CMK (cell line): ENCODE measurements at regions not wholly inside any gene's neighbourhood (a gene's known extent, or its start where the extent isn't known, plus 50 kb on each side); places are given as distances from the start of the nearest gene placed in this dataset.
"Not testable (repeated sequence)": the region's sequence is repeated elsewhere in the genome, so short reads cannot be mapped to it uniquely, and the experiment has no call there.

ENCODE experiments used
- DNase-seq: peaks from one replicate; pipeline ENCODE4 v3.0.0-alpha.2; 2010; ENCODE audit warnings: low read depth

DNA sequence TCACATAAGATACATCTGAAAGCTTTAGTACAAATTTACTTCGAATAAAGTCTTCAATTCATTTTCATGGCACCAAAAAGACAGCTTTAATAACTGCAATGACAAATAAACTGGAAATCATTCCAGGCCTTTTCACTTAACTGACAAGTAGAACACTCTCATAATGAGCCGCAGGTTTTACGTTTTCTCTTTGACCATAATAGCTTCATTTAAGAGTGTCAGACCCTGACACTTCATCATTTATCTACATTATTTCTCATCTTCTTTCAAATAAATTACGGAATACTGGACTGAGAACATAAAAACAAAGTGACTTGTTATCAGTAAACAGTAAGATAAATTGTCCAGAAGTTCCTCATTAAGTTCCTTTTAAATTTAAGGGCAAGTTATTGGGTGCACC, 1252.9 kb upstream of the ACVR2A start:
- DNase-seq, result no peak

DNA sequence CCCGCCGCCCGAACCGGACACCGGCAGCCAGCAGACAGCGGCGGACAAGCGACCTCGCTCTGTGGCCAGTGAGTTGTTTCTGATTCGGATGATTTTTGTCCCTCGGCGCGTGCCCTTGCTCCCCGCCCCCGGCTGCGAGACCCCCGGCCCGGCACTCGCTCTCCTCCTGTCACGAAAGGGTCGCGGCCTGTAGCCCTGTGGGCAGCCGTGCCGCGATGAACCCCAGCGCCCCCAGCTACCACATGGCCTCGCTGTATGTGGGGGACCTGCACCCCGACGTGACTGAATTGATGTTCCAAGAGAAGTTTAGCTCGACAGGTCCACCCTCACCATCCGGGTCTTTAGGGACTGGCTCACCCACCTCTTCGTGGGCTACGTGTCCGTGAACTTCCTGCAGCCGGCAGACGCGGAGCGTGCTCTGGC, 1257.5 kb upstream of the ACVR2A start:
- no peak for DNase-seq

DNA sequence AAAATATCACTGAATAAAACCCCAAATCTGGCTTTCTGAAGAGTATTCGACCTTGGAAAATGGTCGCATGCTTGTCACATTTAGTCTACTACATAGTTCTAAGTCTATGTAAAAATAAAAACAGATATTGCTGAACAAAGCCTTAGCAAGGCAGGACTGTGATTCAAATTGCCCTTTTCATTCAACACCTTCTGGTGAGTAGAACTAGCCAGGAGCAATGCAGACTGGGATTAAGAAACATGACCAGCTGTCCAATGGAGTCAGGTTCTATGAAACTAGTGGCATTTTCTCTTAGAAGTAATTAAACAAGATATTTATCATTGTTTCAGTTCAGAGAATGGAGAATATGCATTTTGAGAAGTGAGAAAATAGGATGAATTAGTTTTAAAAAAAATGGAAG, 1260.5 kb upstream of the ACVR2A start:
- no peak for DNase-seq

DNA sequence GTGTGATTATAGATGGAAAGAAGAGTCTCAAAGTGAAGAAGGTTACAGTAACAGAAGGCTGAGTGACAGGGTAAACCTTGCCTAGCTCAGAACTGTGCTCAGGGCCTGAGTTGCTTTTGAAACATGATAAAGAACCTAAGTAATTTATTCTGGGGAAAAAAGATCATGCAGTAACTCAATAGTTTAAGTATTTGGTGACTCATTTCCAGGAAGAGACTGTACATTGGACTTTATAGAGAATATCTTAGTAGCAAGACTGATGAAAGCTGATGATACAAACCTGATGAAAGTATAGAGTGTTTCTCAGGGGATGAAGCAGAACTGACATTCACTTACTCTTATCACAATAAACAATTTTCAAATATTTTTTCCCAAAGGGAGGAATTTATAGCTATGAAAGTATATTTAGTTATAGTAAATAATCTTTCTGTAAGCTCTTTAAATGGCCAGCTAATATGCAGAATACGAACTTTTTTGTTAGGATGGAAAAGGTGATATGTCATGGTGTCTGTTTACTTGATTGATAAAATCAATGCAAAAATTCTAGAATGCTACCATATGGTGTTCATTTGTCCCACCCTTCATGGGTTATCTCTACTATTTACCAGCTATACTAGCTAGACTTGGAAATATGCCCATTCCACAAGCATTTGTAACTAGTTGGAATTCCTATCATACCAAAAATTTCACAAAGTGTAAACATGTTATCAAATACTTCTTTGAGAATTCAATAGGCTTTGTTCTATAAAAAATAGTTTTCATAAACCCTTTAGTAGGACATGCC, 1265.5 kb upstream of the ACVR2A start:
- DNase-seq, result no peak

DNA sequence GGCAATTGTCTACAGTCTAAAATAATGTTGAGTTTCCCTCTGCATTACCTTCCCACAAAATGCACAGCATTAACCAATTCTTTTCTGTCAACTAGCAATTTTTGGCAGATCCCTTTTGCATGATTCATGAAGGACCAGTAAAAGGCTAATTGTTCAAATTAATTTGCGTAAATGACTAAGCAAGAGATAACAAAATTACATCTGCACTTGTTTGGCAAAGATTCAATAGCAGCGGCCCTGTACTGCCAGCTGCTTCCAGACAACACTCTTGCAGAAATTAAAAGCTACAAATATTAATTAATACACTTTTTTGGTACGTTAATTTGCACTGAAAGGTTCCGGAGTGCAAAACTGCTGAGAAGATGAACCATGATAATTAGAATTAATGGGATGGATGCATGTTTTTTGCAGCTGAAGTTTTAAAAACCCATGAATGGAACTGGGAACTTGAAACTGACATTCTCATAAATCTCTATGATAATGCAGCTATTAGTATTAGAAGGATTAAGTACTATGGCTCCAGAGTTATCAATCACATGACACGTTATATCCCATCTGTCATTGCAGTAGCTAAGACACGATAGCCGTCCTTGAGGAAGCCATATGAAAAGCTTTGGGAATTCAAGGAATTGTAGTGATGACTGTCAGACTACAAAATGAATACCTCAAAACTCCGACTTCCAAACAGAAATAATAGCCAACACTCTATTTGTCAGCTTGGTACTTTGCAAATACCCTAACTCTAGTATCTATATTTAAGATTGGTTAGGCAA, 1268.3 kb upstream of the ACVR2A start:
- no peak for DNase-seq

DNA sequence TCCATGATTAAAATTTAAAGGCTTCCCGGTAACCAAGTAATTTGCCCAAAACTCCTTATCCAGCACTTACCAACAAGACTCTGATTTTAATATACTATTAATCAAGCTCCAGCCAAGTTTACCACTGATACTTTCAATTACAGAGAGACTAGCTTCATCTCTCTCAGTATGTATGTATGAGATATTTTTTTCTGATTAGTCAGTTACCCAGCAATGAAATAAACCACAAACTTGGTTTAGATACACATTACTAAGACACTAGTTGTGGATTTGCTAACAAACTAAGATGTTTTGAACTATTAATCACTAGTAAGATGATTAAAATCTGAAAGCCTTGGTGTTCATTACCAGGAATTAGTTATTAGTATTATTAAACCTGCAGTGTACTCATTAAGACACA, 1272.2 kb upstream of the ACVR2A start:
- no peak for DNase-seq

DNA sequence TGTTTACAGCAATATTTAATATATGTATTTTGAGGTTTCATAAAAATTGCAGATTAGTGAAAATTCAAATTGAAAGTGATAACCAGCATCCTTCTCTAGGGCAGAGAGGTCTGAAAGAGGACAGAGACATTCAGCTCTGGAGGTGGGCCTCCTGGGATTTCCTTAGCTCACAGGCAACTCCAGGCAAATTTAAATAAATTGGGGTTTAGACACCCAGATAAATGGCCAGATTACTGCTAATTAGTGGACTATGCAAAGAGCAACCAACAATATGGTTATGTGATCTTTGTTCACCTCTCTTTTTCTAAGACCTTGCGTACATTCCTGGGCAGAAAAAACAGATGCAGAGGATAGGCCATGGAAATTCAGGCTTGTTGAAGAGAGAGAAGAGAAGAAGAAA, 1282.8 kb upstream of the ACVR2A start:
- no peak for DNase-seq

DNA sequence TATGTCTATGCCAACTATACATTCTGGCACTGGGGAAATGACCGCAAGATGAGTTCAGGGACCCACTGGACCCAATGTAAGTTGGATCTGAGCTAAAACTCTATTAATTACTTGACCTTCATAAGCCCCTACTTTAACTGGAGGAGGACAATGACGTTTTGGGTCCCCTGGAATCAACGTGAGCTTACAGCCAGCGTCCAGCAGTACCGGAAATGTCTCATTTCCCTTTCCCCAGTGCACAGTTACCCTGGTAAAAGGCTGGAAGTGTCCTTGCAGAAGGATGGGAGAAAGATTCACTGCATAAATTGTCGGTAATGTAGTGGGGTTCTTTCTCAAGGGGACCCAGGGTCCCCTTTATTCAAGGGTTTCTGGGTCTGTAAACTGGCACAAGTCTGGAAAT, 1297.6 kb upstream of the ACVR2A start:
- no peak for DNase-seq

DNA sequence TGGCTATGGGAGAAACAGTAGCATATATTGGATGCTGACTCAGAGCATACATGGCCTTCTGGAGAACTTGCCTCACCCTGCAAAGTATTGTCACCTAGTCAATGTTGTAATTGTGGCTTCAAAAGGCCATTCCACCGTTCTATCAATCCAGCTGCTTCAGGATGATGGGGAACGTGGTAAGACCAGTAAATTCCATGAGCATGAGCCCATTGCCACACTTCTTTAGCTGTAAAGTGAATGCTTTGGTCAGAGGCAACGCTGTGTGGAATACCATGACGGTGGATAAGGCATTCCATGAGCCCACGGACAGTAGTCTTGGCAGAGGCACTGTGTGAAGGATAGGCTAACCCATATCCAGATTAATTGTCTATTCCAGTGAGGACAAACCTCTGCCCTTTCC, 1300.1 kb upstream of the ACVR2A start:
- DNase-seq, result no peak

DNA sequence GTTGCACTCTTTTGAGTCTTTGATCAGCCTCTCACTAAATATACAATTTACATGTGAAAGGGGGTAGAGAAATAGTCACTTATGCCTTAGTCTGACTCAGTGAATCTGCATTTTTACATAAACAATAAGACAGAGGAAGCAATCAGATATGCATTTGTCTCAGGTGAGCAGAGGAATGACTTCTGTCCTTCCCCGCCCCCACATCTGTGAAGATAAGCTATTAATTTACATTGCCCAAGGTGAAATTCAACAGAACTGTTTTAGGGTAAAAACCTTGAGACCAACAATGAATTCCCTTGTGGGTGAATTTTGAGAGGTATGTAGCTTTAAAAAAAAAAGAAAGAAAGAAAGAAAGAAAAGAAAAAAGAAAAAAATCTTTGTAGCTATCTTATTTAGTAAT, 1302.9 kb upstream of the ACVR2A start:
- DNase-seq, result no peak

DNA sequence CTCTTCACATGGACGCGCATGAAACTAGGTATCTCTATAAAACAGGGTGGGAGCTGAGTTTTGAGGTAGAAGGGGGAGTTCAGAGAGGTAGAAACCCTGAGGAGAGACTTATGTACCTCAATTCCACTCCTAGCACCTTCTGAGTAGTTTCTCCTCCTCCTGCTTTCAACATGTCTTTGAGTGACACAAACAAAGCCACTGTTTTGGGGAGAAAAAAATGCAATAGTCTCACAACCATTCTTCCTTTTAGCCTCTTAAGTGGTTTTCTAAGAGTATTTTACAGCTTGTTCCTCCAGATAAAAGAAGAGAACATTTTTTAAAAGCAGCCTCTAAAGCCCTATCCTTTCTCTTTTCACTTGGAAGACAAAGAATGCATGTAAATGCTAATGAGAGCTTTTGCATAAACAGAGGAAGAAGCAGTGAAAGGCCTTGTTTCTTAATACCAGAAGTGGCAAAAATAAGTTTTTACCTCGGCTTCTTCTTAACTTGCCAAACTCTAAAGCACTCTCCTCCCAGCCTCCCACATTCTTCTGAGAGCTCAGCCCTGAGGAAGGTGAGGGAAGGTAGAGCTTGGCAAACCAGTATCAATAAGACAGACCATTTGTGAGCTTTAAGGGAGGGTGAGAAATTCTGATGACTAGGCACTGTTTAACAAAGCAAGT, 1304.4 kb upstream of the ACVR2A start:
- DNase-seq, result no peak

DNA sequence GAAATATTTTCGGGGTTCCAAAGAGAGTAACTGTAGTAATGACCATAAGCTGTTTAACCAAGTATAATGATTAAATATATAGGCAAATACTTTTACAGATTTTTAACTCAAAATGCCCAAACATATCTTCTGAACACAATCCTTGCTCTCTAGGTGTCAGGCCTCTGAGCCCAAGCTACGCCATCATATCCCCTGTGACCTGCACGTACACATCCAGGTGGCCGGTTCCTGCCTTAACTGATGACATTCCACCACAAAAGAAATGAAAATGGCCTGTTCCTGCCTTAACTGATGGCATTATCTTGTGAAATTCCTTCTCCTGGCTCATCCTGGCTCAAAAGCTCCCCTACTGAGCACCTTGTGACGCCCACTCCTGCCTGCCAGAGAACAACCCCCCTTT, 1305.1 kb upstream of the ACVR2A start:
- not testable (repeated sequence) for DNase-seq

DNA sequence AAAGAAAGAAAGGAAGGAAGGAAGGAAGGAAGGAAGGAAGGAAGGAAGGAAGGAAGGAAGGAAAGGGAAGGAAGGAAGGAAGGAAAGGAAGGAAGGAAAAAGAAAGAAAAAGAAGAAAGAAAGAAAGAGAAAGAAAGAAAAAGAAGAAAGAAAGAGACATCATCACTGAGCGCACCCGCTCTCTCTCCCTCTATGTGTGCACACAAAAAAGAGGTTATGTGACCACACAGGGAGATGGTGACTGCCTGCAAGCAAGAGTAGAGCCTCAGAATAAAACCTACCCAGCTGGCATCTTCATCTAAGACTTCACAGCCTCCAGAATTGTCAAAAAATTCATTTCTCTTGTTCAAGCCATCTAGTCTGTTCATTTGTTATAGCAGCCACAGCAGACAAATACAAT, 1307.4 kb upstream of the ACVR2A start:
- DNase-seq, result no peak

DNA sequence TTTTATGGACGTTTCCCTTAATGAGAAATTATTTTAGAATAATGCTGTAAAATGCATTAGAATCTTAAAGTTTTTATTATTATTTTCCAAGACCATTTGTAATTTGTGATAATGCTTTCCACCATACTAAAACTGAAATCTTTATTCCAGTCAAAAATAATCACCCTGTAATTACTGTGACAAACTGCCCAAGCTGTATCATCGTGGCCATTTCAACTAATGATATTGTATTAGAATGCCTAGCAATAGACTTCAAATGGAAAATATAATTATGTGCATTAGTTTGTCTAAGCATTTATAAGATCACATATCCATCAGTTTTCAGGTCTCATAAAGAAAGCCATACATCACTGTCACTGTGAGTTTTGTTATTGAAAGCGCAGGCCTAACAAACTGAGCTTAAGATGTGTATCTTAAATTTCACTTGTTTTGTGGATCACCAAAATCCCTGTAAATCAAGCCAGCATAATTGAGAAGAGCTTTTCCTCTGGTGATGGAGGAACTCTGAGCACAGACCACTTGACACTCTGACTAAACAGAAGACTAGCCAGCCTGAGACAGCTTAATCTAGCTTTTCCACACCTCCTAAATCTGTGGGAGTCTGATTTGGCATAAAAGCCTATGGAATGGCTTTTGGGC, 1312.2 kb upstream of the ACVR2A start:
- no peak for DNase-seq

DNA sequence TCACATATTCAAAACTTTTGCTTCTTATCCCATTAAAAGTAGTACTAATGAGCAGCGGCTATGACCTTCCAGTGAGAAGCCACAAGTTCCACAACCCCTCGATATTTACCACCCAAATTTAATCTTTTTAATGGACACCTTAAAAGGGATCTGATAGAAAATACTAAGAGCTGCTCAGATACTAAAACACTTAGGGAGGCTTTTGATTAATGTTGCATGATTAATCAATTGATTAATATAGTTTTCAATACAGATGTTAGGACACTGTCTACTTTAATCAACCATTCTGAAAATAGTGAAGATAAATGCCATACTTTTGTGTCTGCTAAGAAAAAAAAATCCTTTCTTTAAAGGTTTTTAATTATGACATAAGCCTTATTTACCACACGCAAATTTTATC, 1312.8 kb upstream of the ACVR2A start:
- DNase-seq, result no peak

DNA sequence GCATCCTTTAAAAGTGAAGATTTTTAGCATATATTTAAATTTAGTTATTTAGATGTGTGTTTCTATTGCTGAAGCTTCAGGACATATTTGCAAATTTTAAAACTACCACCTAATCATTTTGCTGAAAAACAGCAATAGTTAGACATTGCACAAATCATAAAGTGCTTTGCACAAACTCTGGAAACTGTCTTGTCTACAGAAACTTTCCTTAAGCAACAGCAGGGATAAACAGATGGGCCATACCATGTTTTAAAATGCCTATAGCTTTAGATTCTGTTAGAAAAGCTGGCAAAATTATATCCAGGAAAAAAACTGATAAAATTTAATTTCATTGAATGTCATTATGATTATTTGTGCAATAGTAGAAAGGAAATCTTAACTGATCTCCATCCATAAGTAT, 1313.9 kb upstream of the ACVR2A start:
- no peak for DNase-seq

DNA sequence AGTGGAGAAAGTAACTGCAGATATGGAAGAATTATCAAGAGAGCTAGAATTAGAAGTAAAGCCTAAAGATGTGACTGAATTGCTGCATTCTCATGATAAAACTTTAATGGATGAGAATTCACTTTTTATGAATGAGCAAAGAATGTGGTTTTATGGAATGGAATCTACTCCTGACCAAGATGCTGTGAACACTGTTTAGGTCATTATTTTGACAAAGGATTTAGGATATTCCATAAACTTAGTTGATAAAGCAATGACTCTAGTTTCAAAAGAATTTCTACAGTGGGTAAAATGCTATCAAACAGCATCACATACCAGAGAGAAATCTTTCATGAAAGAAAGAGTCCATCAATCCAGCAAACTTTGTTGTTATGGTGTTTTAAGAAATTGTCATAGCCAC, 1317.7 kb upstream of the ACVR2A start:
- DNase-seq, result no peak

DNA sequence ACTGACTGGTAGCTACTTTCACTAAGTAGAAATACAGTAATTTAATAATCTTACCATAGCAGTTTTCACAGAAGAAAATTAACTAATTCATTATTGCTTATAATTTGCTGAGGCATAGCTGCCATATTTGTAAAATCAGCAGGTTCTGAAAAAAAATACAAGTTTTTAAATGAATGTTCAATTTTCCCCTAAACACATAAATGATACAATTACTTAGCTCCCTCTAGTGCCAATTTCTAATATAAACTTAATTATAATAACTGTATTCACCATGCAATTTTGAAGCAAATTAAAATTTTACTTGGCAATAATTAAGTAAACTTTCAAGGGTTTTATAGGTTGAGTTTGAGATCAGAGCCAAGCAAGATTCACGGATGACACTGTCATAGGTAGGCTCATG, 1321.6 kb upstream of the ACVR2A start:
- DNase-seq, result no peak

DNA sequence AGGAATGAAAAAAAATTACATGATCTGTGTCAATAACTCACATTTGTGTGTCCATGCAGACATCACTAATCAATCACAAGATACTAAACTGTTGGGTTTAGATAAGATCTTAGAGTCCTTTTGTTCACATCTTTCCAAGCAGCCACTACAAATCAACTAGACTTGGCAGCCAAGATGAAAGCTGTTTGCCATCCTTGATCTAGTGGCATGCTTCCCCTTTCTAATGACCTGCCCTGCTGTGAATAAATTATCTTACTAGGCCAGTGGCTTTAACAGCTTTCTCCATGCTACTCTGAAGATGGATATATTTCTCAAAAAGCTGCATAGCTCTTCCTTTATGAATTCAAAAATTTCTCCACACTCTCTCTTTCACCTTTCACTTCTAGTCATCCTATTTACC, 1338.0 kb upstream of the ACVR2A start:
- no peak for DNase-seq

DNA sequence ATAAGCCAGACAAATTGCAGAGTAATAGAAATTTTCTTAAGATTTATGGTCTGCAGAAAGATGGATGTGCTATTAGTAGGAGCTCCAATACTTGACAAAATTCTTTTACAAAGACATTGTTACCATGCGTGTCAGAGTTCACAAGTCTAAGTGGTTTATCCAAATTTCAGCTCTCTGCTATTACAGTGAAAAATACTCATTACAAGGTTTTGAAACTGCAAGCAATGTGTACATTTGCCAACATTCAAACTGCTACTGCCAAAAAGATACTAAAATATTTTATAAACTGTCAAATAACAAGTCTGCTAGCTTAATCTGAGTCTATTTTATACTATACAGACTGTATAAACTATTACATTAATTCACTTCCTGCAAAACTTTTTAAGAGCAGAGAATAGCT, 1341.5 kb upstream of the ACVR2A start:
- DNase-seq, result no peak

DNA sequence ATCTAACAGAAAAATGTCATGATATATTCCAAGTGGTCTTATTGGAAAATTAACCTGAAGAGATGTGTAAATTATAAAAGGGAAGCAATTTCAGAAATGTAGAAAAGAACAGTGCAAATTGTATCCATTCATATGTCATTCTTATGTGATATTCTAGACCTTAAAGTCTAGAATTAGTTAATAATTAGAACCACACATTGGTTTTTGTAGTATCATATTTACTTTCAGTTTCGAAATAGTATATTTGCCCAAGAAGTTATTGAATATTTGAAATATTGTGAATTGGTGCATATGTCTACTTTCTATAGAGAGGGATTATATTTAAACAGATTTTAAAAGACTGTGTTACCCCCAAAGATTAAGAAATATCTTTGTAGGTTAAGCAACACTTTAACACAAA, 1348.6 kb upstream of the ACVR2A start:
- no peak for DNase-seq

DNA sequence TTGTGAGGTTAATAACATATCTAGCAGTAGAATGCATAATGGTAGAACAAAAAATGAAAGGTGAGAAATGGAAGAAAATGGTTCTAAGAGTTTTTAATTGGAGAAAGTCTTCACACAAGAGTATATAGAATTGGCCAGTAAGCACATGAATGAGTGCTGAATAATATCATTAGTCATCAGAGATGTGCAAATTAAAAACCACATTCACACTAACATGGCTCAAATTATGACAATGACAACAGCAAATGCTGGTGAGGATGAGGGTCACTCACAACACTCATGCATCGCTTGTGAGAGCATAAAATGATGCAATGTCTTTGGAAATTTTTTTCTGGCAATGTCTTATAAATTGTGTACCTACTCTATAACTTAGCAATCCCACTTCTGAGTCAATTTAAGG, 1355.4 kb upstream of the ACVR2A start:
- DNase-seq, result no peak

DNA sequence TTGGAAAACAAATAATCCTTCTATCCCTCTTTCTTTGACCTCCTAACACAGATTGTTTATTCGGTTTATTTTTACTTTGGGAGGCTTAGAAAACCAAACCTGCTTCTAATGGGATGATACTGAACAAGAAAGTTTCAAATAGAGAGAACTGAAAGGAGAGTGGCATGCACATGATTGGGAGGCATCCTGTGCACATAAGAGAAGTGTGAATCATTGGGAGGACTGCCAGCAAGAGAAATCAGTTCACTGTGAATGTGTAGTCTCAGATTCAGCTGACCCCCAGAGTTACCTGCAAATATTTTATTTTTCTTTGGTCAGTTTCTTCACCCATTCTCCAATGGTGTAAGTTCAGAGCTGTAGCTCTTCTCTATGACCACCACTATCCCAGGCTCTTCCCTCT, 1363.2 kb upstream of the ACVR2A start:
- DNase-seq, result no peak
